ENCODE measurements at regions not wholly inside any gene's neighbourhood (a gene's known extent, or its start where the extent isn't known, plus 50 kb on each side); places are given as distances from the start of the nearest gene placed in this dataset.

DNA sequence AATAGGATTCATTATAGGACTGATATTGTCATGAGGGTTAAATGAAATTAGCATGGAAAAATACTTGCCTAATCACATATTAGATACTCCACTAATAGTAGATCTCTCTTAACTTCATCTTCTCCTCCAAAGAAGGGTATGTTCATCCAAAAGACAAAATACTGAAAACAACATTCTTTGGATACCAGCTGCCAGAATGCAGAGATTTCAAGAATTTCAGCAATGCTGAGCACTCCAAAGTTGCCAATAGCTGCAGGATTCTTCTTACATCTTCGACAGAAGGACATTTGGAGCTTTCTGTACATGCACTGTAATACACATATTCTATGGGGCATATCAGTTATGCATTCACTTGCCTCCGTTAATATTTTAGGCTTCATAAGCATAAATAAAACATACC lies 436.5 kb downstream of the HAPSTR1 start:
- DNase-seq (ENCODE audit: low spot score): no peak
- Histone ChIP-seq H3K27me3 (replicated peaks; ENCODE audit: insufficient read depth, low read depth, low read length, poor library complexity) (no peaks in the 10 kb centered on the region), H3K4me1 (ENCODE audit: insufficient read depth, low read length, poor library complexity, severe bottlenecking) (no peaks in the 10 kb centered on the region), H3K27ac (ENCODE audit: low read depth, low read length, poor library complexity, severe bottlenecking) (no peak overlapping the region), H3K9me3 (ENCODE audit: low read depth, low read length, poor library complexity, severe bottlenecking) (no peaks in the 10 kb centered on the region), H3K36me3 (ENCODE audit: insufficient read depth, low read length, poor library complexity, severe bottlenecking) (no peaks in the 10 kb centered on the region), H3K4me3 (ENCODE audit: low read depth, low read length, poor library complexity, severe bottlenecking) (no peak overlapping the region)
- POLR2A ChIA-PET (ENCODE audit: low non-redundant PET): no interaction called here
- BruUV-seq (replicated peaks): no TSS peak
- CTCF ChIA-PET: no interaction called here
- TF ChIP-seq EZH2 (IDR thresholded peaks at IDR 0.05; ENCODE audit: borderline replicate concordance, low read depth, low read length, poor library complexity, severe bottlenecking): no peak
- TF ChIP-seq, protein P1, sequence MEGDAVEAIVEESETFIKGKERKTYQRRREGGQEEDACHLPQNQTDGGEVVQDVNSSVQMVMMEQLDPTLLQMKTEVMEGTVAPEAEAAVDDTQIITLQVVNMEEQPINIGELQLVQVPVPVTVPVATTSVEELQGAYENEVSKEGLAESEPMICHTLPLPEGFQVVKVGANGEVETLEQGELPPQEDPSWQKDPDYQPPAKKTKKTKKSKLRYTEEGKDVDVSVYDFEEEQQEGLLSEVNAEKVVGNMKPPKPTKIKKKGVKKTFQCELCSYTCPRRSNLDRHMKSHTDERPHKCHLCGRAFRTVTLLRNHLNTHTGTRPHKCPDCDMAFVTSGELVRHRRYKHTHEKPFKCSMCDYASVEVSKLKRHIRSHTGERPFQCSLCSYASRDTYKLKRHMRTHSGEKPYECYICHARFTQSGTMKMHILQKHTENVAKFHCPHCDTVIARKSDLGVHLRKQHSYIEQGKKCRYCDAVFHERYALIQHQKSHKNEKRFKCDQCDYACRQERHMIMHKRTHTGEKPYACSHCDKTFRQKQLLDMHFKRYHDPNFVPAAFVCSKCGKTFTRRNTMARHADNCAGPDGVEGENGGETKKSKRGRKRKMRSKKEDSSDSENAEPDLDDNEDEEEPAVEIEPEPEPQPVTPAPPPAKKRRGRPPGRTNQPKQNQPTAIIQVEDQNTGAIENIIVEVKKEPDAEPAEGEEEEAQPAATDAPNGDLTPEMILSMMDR (conservative IDR thresholded peaks at IDR 0.05; ENCODE audit: low read depth, low read length): no peak
- intact Hi-C loops (cut with micrococcal nuclease; ENCODE audit: unreplicated experiment): no loop called here

DNA sequence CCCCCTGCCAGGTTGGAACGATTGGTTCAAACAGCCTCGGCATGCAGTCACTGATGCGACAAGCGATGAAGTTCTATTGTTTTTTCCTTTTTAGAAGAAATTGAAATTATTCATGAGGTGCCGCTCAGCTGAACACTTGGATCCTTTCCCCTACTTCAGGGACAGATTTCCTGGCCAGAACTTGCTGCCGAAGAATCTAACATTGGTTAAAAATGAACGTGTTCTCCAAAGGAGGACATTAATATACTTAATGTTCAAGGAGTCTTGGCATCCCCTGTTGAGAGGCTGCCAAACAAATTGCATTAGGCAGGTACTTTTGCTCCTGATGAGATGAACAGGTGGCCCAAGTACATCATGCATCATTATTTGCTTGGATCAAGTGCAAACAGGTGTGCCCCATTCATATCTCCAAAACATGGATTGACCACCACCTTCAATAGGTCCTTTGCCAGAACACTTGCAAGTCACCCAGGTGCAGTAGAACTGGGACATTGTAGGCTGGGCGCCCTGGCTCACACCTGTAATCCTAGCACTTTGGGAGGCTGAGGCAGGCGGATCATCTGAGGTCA lies 437.2 kb downstream of the HAPSTR1 start:
- Histone ChIP-seq H3K36me3 (ENCODE audit: insufficient read depth, low read length, poor library complexity, severe bottlenecking) (no peaks in the 10 kb centered on the region), H3K4me3 (ENCODE audit: low read depth, low read length, poor library complexity, severe bottlenecking) (no peak overlapping the region), H3K4me1 (ENCODE audit: insufficient read depth, low read length, poor library complexity, severe bottlenecking) (no peaks in the 10 kb centered on the region), H3K27me3 (replicated peaks; ENCODE audit: insufficient read depth, low read depth, low read length, poor library complexity) (no peaks in the 10 kb centered on the region), H3K27ac (ENCODE audit: low read depth, low read length, poor library complexity, severe bottlenecking) (no peak overlapping the region), H3K9me3 (ENCODE audit: low read depth, low read length, poor library complexity, severe bottlenecking) (no peaks in the 10 kb centered on the region)
- TF ChIP-seq EZH2 (IDR thresholded peaks at IDR 0.05; ENCODE audit: borderline replicate concordance, low read depth, low read length, poor library complexity, severe bottlenecking): no peak
- TF ChIP-seq, protein P1 (conservative IDR thresholded peaks at IDR 0.05; ENCODE audit: low read depth, low read length): no peak
- ChIA-PET CTCF (no interaction called here), POLR2A (ENCODE audit: low non-redundant PET) (no interaction called here)
- no peak for DNase-seq (ENCODE audit: low spot score)
- BruUV-seq (replicated peaks): no TSS peak
- intact Hi-C loops (cut with micrococcal nuclease; ENCODE audit: unreplicated experiment): no loop called here

DNA sequence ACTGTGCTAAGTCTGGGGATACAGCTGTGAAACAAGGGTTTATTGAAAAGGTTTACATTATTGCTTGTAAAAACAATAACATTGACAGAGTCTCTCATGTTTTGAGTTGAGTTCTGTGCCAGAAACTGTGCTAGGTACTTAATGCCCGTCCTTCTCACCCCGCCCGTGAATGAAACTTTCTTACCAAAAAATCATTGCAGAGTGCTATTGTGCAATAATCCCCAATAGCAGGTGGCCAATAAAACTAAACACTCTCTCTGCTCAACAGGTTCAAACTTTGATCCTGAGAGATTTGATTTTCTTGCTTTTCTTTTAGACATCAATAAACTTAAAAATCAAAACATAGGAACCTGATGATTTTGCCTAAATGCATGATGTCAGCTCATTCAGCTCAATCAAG lies 441.6 kb downstream of the HAPSTR1 start:
- no peak for DNase-seq (ENCODE audit: low spot score)
- no peaks in the 10 kb centered on the region for H3K9me3 ChIP-seq (ENCODE audit: low read depth, low read length, poor library complexity, severe bottlenecking)
- ChIA-PET CTCF (no interaction called here), POLR2A (ENCODE audit: low non-redundant PET) (no interaction called here)
- intact Hi-C loops (cut with micrococcal nuclease; ENCODE audit: unreplicated experiment): no loop called here
- TF ChIP-seq, protein P1 (conservative IDR thresholded peaks at IDR 0.05; ENCODE audit: low read depth, low read length): no peak
- TF ChIP-seq EZH2 (IDR thresholded peaks at IDR 0.05; ENCODE audit: borderline replicate concordance, low read depth, low read length, poor library complexity, severe bottlenecking): no peak
- BruUV-seq (replicated peaks): no TSS peak
- H3K27ac ChIP-seq (ENCODE audit: low read depth, low read length, poor library complexity, severe bottlenecking): no peak overlapping the region
- no peaks in the 10 kb centered on the region for H3K36me3 ChIP-seq (ENCODE audit: insufficient read depth, low read length, poor library complexity, severe bottlenecking)
- no peaks in the 10 kb centered on the region for H3K4me1 ChIP-seq (ENCODE audit: insufficient read depth, low read length, poor library complexity, severe bottlenecking)
- H3K4me3 ChIP-seq (ENCODE audit: low read depth, low read length, poor library complexity, severe bottlenecking): no peak overlapping the region
- H3K27me3 ChIP-seq (replicated peaks; ENCODE audit: insufficient read depth, low read depth, low read length, poor library complexity): no peaks in the 10 kb centered on the region
